NT2/D1 (cell line): ENCODE measurements at regions not wholly inside any gene's neighbourhood (a gene's known extent, or its start where the extent isn't known, plus 50 kb on each side); places are given as distances from the start of the nearest gene placed in this dataset.

Experiments used
- DNase-seq: peaks from one replicate; pipeline ENCODE4 v3.0.0-alpha.2; 2011; ENCODE audit warnings: low read depth, low spot score
- H3K27me3 ChIP-seq: 2 replicates; pipeline ENCODE4 v1.6.0; 2011; ENCODE audit warnings: mild to moderate bottlenecking; ENCODE audit not compliant: insufficient read length, insufficient read depth
- H3K36me3 ChIP-seq: 2 replicates; pipeline ENCODE4 v1.6.1; 2011; ENCODE audit warnings: mild to moderate bottlenecking, low read length, mixed read lengths; ENCODE audit not compliant: insufficient read depth, insufficient read length
- H3K4me1 ChIP-seq: 2 replicates; pipeline ENCODE4 v1.5.1; 2011; ENCODE audit not compliant: insufficient read depth, insufficient read length
- H3K4me3 ChIP-seq: 2 replicates; pipeline ENCODE4 v1.5.1; 2011; ENCODE audit warnings: low read depth; ENCODE audit not compliant: insufficient read length
- H3K9ac ChIP-seq: 2 replicates; pipeline ENCODE4 v1.6.0; 2011; ENCODE audit warnings: low read depth; ENCODE audit not compliant: insufficient read length
- H3K9me3 ChIP-seq: 2 replicates; pipeline ENCODE4 v1.5.1; 2011; ENCODE audit warnings: mild to moderate bottlenecking, low read length; ENCODE audit not compliant: insufficient read depth
- SUZ12 ChIP-seq: IDR thresholded peaks from 2 replicates; pipeline ENCODE4 v1.6.1; 2011; ENCODE audit not compliant: insufficient read length, insufficient read depth; ENCODE audit errors: extremely low read depth
- YY1 ChIP-seq: IDR thresholded peaks from 2 replicates; pipeline ENCODE4 v1.6.1; 2011; ENCODE audit not compliant: insufficient read length, insufficient read depth
- ZNF274 ChIP-seq: IDR thresholded peaks from 2 replicates; pipeline ENCODE4 v1.6.1; 2011; ENCODE audit warnings: mild to moderate bottlenecking, low read depth, low read length

- no peaks in the 10 kb centered on the region for H3K36me3 ChIP-seq
- H3K9ac ChIP-seq, result no peak overlapping the region
- DNase-seq, result no peak
- H3K4me1 ChIP-seq, result no peaks in the 10 kb centered on the region
- no peaks in the 10 kb centered on the region for H3K9me3 ChIP-seq
- H3K27me3 ChIP-seq, result no peaks in the 10 kb centered on the region
- H3K4me3 ChIP-seq, result no peak overlapping the region
- TF ChIP-seq SUZ12 (no peak), ZNF274 (no peak), YY1 (no peak)
These were observed 728.3 kb upstream of the SGO1 start for GRCh38 chr3:20914310-20914709.

- H3K9ac ChIP-seq, result no peak overlapping the region
- H3K27me3 ChIP-seq, result no peaks in the 10 kb centered on the region
- no peak for TF ChIP-seq SUZ12
- no peak for TF ChIP-seq YY1
- no peak for TF ChIP-seq ZNF274
- H3K9me3 ChIP-seq, result no peaks in the 10 kb centered on the region
- H3K4me3 ChIP-seq, result no peak overlapping the region
- H3K4me1 ChIP-seq, result no peaks in the 10 kb centered on the region
- no peaks in the 10 kb centered on the region for H3K36me3 ChIP-seq
- no peak for DNase-seq
These were observed 726.4 kb upstream of the SGO1 start for GRCh38 chr3:20912406-20912805.

GRCh38 chr3:20909511-20909910, 723.5 kb upstream of the SGO1 start:
- H3K27me3 ChIP-seq, result no peaks in the 10 kb centered on the region
- no peak for TF ChIP-seq SUZ12
- no peak for TF ChIP-seq YY1
- no peak for TF ChIP-seq ZNF274
- H3K36me3 ChIP-seq, result no peaks in the 10 kb centered on the region
- no peak overlapping the region for H3K9ac ChIP-seq
- no peak overlapping the region for H3K4me3 ChIP-seq
- no peak for DNase-seq
- no peaks in the 10 kb centered on the region for H3K9me3 ChIP-seq
- H3K4me1 ChIP-seq, result no peaks in the 10 kb centered on the region

DNA sequence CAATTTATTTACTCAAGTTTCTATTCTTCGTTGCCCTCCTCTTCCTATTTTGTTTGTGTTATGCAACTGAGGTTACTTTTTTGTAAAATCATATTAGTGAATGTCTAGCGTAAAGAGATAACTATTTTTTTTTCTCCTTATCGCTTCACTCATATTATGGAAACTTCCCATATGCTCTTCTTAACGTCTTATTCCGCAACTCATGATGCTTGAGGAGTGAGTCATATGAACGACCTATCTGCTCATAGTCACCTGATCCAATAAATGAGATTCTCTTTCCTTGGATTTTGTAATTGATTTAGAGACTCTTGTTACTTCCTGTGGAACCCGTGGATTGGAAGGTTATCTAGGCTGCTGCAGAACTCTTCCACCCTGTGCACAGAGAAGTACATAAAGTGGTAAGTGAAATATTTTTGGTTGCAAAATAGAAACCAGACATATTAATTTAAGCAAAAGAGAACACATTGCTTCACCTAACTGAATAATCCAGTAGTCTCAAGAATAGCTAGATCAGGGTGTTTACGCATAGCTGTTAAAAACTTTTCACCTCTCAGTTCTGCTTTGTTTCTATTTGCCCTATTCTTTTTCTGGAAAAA, 719.3 kb upstream of the SGO1 start:
- DNase-seq, result no peak
- Histone ChIP-seq H3K9ac (no peak overlapping the region), H3K9me3 (no peaks in the 10 kb centered on the region), H3K36me3 (no peaks in the 10 kb centered on the region), H3K27me3 (no peaks in the 10 kb centered on the region), H3K4me3 (no peak overlapping the region), H3K4me1 (no peaks in the 10 kb centered on the region)
- no peak for TF ChIP-seq ZNF274
- TF ChIP-seq YY1, result no peak
- no peak for TF ChIP-seq SUZ12

GRCh38 chr3:20904671-20905070, 718.7 kb upstream of the SGO1 start:
- H3K4me1 ChIP-seq, result no peaks in the 10 kb centered on the region
- no peak for TF ChIP-seq ZNF274
- no peak for TF ChIP-seq SUZ12
- TF ChIP-seq YY1, result no peak
- DNase-seq, result no peak

GRCh38 chr3:20898962-20899361, 713.0 kb upstream of the SGO1 start:
- no peak for TF ChIP-seq SUZ12
- TF ChIP-seq ZNF274, result no peak
- no peak for TF ChIP-seq YY1
- H3K4me1 ChIP-seq, result no peaks in the 10 kb centered on the region
- no peaks in the 10 kb centered on the region for H3K36me3 ChIP-seq
- no peak overlapping the region for H3K9ac ChIP-seq
- DNase-seq, result no peak
- H3K27me3 ChIP-seq, result no peaks in the 10 kb centered on the region
- no peak overlapping the region for H3K4me3 ChIP-seq
- H3K9me3 ChIP-seq, result no peaks in the 10 kb centered on the region

More at GRCh38 chr3:20904671-20905070, 718.7 kb upstream of the SGO1 start:
- Histone ChIP-seq H3K9ac (no peak overlapping the region), H3K36me3 (no peaks in the 10 kb centered on the region), H3K9me3 (no peaks in the 10 kb centered on the region), H3K27me3 (no peaks in the 10 kb centered on the region), H3K4me3 (no peak overlapping the region)

DNA sequence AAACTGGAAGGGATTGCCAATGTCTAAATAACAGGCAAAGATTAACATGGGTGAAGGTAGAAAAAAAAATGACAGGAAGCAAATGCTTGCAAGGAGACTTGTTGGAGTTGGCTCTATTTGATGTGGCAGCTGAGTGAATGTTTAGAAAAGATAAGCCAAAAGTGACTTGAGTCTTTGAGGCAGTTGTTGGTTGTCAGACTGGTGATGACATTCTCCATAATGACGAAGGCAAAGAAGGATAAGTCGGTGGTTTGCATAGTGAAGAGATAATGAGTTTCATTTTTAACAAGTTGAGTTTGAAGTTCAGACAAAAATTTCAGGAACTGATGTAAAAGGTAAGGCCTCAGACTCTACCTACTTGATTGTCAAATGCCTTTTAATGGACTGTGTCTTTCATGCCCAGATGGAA, 704.1 kb upstream of the SGO1 start:
- no peaks in the 10 kb centered on the region for H3K36me3 ChIP-seq
- H3K4me1 ChIP-seq, result no peaks in the 10 kb centered on the region
- DNase-seq, result no peak
- no peak overlapping the region for H3K4me3 ChIP-seq
- no peak for TF ChIP-seq SUZ12
- TF ChIP-seq YY1, result no peak
- no peak for TF ChIP-seq ZNF274
- H3K9me3 ChIP-seq, result no peaks in the 10 kb centered on the region
- H3K9ac ChIP-seq, result no peak overlapping the region
- H3K27me3 ChIP-seq, result no peaks in the 10 kb centered on the region
